GM21528 (cell line): ENCODE measurements at regions not wholly inside any gene's neighbourhood (a gene's known extent, or its start where the extent isn't known, plus 50 kb on each side); places are given as distances from the start of the nearest gene placed in this dataset.
"Not testable (repeated sequence)": the region's sequence is repeated elsewhere in the genome, so short reads cannot be mapped to it uniquely, and the experiment has no call there.

Experiments
- ATAC-seq: cut with Tn5 transposase; IDR thresholded peaks from one replicate; pipeline ENCODE4 v1.9.1; 2021; ENCODE audit warnings: mild to moderate bottlenecking, moderate library complexity; ENCODE audit not compliant: unreplicated experiment, low FRiP score

DNA sequence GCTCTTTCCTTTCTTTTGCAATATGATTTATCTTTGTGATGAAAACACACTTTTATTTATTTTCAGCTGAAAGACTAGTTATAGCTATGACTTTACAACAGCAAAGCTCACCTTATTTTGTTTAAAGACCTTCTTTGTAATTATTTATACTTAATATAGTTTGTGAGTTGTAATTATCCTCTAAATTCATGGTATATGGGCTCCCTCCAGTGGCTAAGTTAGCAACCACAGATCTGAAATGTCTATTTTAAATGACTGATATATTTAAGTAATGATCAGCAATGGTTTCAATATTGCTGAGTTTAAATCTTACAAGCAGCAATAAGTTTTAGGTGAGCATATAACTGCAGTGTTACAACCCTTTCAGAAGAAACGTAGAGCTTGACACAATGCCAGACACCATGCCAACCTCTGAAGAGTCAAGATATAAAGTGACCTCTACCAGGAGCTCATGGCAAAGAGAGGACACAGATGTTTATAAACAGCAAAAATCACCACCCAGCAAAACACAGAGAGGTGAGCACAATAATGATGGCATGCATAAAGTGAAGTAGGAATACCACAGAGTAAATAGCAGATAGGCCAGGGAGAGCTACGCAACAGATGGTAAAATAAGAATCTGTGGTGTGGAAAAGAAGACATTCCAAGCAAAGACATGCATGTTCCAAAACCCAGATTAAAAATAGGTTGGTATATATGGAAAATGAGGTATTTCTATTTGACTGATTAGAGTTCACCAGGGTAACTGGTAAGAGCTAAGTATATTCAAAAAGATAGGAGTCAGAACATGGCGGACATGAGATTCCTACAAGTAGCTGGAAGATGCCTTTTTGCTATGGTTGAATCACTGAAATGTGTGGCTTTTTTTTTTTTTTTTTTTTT, 143.7 kb upstream of the ZNF385D start:
- no peak for ATAC-seq

DNA sequence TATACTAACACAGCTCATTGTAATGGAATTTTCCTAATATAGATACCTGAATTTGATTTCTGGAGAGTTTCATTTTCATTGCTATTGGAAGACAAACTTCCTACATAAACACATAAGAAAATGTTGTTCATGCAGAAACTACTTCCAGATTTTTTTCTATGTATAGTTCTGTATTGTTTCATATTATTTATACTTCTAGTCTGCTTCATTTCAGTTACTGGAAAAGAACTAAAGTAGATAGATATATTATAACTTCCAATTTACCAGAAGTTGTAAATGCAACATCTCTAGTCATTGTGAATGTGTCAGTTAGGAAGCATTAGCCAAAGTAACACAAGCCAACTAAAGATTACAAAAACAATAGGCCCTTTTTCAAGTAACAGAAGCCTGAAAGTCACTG, 147.3 kb upstream of the ZNF385D start:
- no peak for ATAC-seq

GRCh38 chr3:21901484-21901883, 150.5 kb upstream of the ZNF385D start:
- ATAC-seq = no peak

- no peak for ATAC-seq
Measured at GRCh38 chr3:21902956-21903355, 151.9 kb upstream of the ZNF385D start.

DNA sequence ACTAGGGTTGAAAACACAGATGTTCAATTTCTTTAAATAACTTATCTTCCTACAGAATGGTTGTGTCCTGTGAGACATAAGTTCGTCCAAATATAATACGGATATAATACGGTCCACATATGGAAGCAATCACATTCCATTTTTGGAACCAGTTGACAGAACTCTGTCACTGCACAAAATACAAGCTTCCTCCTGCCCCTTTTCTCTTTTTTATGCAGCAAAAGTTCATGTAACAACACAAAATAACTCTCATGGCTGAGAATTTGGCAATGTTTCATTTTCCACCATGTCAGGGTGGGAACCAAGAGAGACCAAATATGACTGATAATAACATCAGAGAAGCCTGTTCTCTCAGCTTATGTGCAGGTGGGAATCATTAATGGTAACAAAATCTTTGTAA, 158.1 kb upstream of the ZNF385D start:
- ATAC-seq = no peak

DNA sequence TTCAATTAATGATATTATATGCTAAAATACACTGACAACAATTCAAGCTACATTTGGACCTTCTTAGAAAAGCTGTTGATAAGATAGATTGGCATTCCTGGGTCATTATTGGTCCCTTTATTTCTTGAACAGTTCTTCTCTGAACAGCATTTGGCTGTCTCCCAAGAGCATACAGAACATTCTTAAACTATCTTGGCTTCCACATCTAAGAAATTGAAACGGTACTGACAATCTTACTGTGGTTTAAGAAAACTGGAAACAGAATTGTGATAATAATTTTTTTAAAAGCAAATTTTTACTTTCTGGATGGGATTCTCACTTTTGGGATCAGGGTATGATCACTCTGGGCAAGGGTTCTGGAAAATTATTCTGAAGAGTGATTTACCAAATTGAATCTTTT, 161.7 kb upstream of the ZNF385D start:
- ATAC-seq = no peak

- ATAC-seq = no peak
Measured at GRCh38 chr3:21913791-21914190, 162.8 kb upstream of the ZNF385D start.

GRCh38 chr3:21914451-21914850, 163.4 kb upstream of the ZNF385D start:
- no peak for ATAC-seq

DNA sequence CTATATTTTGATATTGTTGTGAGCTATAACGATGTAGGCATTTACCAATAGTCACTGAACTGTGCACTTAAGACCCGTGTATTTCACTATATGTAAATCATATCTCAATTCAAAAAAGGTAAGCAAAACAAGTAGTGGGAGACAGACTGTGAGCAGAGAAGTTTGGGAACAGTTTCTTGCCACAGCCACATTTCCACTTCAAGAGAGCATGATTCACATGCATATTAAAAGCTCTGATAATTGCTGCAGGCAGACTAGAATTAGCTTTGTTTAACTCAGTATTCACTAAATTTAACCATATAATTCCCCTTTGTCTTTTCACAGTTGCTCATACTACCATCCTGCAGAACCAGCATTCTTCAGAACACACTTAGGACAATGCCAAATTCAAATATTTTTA, 168.4 kb upstream of the ZNF385D start:
- ATAC-seq = no peak

GRCh38 chr3:21920421-21920861, 169.4 kb upstream of the ZNF385D start:
- no peak for ATAC-seq

- ATAC-seq = not testable (repeated sequence)
Measured at GRCh38 chr3:21923156-21923555, 172.1 kb upstream of the ZNF385D start.

DNA sequence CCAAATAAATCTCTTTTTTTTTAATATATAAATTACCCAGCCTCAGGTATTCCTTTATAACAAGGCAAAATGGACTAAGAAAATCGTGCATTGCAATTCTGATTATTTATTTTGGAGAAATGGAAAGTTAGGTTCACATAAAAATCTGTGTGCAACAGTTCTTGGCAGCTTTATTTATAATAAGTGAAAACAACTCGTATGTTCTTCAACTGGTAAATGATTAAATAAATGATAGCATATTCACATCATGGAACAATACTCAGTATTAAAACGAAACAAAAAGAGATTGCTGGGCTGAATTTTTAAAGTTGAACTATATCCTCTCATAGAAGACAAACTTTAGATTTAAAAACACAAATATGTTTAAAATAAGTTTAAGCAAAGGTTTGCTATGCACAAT, 176.3 kb upstream of the ZNF385D start:
- ATAC-seq = no peak

- ATAC-seq = no peak
Measured at GRCh38 chr3:21934591-21934990, 183.6 kb upstream of the ZNF385D start.

DNA sequence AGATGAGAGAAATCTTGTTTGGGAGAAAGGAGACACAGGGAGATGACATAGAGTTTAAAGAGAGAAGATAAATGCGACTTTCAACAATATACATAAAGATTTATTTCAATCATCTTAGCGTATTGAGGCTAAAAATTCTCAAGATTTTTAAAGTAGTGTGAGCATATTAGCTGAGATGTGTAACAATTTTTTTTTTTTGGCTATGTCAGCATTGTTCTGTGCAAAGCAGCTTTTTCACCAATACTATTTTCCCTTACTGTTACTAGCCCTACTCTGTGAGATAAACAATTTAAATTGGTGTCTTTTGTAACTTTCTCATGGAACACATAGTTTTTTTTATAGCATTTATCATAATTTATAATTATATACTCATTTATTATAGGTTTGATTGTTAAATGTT, 185.2 kb upstream of the ZNF385D start:
- ATAC-seq = no peak

- no peak for ATAC-seq
Measured at GRCh38 chr3:21938267-21938681, 187.3 kb upstream of the ZNF385D start.

DNA sequence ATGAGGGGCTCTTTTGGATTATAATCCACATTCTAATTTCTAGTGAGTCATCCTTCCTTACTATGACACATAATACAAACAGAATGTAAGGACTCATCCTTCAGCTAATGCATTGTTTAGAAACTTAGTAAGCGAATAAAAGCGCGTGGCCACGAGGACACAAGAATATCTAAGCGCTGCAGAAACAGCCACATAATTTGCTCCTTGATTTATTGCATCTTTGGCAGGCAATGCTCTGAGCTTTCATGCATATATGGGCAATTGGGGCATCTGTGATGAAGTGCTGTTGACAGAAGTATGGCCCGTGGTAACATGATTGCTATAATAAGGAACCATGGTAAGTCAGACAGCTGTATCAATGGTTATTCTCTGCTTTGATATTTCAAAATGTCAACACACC, 191.3 kb upstream of the ZNF385D start:
- ATAC-seq = no peak

DNA sequence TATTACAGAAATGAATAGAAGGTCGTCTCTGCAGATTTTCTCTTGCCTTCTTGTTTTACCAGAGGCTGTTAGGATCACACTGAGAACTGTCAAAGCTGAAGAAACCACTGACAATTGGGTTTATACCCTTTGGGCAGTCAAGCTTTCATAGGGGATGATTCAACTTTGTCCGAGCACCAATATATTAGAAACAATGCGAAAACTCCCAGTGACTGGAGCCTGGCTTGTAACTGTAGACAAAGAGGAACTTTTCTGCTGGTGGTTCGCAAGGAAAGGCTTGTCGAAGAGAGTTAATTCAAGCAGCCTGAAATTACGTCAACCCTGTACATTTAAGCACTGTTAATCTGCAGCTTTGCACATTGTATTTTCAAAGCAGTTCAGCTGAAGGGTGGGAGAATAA, 193.2 kb upstream of the ZNF385D start:
- ATAC-seq = no peak

DNA sequence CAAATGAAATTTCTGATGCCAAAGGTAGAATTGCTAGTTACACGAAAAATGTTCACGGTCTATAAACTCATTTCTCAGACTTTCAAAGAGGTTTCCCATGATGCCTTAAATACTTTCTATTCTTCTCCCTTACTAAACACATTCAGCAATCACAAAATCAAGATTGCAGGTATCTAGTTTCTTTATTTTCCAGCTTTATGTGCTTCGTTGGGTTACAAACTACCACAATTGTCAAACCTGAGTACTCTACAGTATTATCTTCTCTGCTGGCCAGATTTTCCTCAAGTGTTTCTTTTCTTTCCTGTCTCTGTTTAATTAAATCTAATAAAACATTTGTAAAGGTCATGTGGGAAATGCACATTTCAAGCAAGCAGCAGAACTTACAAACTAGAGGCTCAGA, 201.8 kb upstream of the ZNF385D start:
- no peak for ATAC-seq

- ATAC-seq = no peak
Measured at GRCh38 chr3:21954709-21955108, 203.7 kb upstream of the ZNF385D start.

GRCh38 chr3:21955406-21955805, 204.4 kb upstream of the ZNF385D start:
- ATAC-seq = no peak

DNA sequence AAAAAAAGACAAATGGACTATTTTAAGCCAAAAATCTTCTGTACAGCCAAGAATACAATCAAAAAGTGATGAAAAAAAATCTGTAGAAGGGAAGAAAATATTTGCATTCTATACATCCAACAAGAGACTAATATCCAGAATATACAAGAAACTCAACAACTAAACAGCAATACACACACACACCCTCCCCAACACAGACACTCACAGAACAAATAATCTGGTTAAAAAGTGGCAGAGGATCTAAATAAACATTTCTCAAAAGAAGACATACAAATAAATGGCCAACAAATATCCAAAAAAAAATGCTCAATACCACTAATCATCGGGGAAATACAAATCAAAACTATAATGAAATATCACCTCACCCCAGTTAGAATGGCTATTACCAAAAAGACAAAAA, 209.0 kb upstream of the ZNF385D start:
- no peak for ATAC-seq

GRCh38 chr3:21962456-21962855, 211.4 kb upstream of the ZNF385D start:
- no peak for ATAC-seq
